ENCODE measurements at regions not wholly inside any gene's neighbourhood (a gene's known extent, or its start where the extent isn't known, plus 50 kb on each side); places are given as distances from the start of the nearest gene placed in this dataset.

DNA sequence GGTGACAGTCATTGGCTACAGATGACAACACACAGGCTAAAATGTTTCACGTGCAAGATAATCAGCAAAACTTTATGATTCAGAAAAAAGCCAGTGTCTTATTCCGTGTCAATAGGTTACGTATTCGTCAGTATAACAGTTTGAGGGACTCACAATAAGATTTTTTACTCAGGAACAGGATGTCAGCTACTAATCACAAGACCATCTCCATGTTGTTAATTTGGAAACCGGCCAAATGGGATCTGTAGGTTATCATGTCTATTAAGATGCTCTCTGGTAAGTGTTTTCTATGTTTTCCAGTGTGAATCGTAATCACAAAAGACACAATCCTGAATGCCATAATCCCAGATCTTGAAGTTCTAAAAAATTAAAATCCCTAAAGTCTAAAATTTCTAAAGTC is 197.3 kb downstream of the ETV1 start:
- TF ChIP-seq POLR2A (IDR thresholded peaks at IDR 0.05; ENCODE audit: low read depth, low read length): no peak
- TF ChIP-seq TAF1 (IDR thresholded peaks at IDR 0.05; ENCODE audit: borderline replicate concordance, low read depth, low read length): no peak

Data from GM12892 (cell line).